HG02981 (cell line): ENCODE measurements at regions not wholly inside any gene's neighbourhood (a gene's known extent, or its start where the extent isn't known, plus 50 kb on each side); places are given as distances from the start of the nearest gene placed in this dataset.
"Not testable (repeated sequence)": the region's sequence is repeated elsewhere in the genome, so short reads cannot be mapped to it uniquely, and the experiment has no call there.

Experiments used
- ATAC-seq: cut with Tn5 transposase; IDR thresholded peaks from one replicate; pipeline ENCODE4 v1.9.1; 2021; ENCODE audit warnings: mild to moderate bottlenecking, moderate library complexity; ENCODE audit not compliant: unreplicated experiment

- ATAC-seq, result not testable (repeated sequence)
These were observed 142.6 kb downstream of the DAZ2 start for GRCh38 chrY:23361897-23362296.

GRCh38 chrY:23363239-23363997, 144.1 kb downstream of the DAZ2 start:
- not testable (repeated sequence) for ATAC-seq

- ATAC-seq, result not testable (repeated sequence)
These were observed 144.8 kb downstream of the DAZ2 start for GRCh38 chrY:23364174-23364573.

GRCh38 chrY:23397132-23397531, 177.8 kb downstream of the DAZ2 start:
- ATAC-seq, result not testable (repeated sequence)

DNA sequence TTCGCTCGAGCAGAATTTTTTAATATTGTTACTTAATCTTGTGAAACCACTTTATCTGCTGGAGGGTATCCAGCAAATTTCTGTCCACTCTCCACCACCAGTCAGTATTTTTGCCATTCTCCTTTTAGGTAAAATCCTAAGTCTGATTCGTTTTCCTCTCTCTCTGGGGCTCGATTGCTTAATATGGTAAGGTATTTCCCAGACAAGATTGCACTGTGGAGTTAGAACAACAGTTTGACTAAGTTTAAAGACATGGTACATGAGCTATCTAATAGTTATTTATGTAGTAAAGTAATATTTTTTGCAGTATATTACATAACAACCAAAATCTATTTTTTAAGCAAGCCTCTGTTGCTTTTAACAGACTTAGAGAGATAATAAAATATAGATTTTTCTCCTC, 181.9 kb downstream of the DAZ2 start:
- not testable (repeated sequence) for ATAC-seq

GRCh38 chrY:23401818-23402217, 182.5 kb downstream of the DAZ2 start:
- not testable (repeated sequence) for ATAC-seq

- not testable (repeated sequence) for ATAC-seq
These were observed 196.6 kb downstream of the DAZ2 start for GRCh38 chrY:23415955-23416354.

- not testable (repeated sequence) for ATAC-seq
These were observed 209.9 kb downstream of the DAZ2 start for GRCh38 chrY:23429264-23429663.

DNA sequence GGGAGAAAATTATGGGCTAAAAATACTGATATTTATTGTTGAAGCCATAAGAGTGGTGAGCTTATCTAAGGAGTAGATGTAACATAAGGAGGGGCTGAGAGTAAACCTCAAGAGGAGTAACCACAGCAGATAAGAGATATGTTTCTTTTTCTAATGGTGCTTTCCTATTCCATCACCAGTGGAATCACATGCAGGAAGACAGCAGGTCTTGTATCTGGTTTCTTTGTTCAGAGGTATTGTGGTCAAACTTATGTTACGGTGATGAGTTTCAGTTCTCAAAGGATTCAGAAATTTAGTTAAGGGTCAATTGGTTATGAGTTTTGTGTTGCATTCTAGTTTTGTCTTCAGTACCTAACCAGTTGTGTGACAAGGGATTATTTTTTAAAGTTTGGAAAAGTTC, 225.4 kb downstream of the DAZ2 start:
- peak; percentile 92 for ATAC-seq

- not testable (repeated sequence) for ATAC-seq
These were observed 225.9 kb downstream of the DAZ2 start for GRCh38 chrY:23445225-23445624.

- not testable (repeated sequence) for ATAC-seq
These were observed 236.3 kb downstream of the DAZ2 start for GRCh38 chrY:23455647-23456046.

DNA sequence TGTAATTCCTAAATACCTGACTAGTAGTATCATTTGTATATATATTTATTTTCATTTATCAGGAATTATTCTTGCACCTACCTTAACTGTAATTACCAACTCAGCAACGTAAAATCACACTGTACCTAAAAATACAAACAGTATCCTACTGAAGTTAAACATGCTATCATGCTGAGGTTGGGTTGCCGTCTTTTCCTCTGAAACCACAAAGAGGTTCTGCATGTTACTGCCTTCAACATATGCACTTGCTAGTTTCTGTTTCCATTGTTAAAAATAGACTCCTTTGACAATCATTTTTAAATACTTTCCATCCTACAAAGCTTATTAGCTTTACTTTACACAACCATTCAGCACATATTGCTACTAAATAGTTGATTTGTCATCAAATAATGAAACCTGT, 283.6 kb downstream of the DAZ2 start:
- ATAC-seq, result not testable (repeated sequence)
